Kidney epithelial cell (primary cell): ENCODE measurements at regions not wholly inside any gene's neighbourhood (a gene's known extent, or its start where the extent isn't known, plus 50 kb on each side); places are given as distances from the start of the nearest gene placed in this dataset.
A peak's percentile ranks its signal among the peaks of the same experiment; 100 is the strongest.

Experiments used
- DNase-seq: peaks from one replicate; pipeline ENCODE4 v3.0.0-alpha.2; 2010; ENCODE audit warnings: low read depth
- H3K27me3 ChIP-seq: 2 replicates; pipeline ENCODE4 v1.6.0; 2011; ENCODE audit warnings: low read length; ENCODE audit not compliant: control insufficient read depth, insufficient read depth
- H3K36me3 ChIP-seq: 2 replicates; pipeline ENCODE4 v1.5.1; 2011; ENCODE audit warnings: low read length; ENCODE audit not compliant: control insufficient read depth, insufficient read depth
- H3K4me3 ChIP-seq: 2 replicates; pipeline ENCODE4 v1.5.1; 2011; ENCODE audit warnings: low read depth, mild to moderate bottlenecking, control low read depth, low read length
- TF ChIP-seq, protein P1 (sequence below): IDR thresholded peaks from 2 replicates; pipeline ENCODE4 v1.5.1; 2011; ENCODE audit warnings: mild to moderate bottlenecking, moderate library complexity, low read length, control low read depth, inconsistent platforms; ENCODE audit not compliant: insufficient read depth, poor library complexity, severe bottlenecking

DNA sequence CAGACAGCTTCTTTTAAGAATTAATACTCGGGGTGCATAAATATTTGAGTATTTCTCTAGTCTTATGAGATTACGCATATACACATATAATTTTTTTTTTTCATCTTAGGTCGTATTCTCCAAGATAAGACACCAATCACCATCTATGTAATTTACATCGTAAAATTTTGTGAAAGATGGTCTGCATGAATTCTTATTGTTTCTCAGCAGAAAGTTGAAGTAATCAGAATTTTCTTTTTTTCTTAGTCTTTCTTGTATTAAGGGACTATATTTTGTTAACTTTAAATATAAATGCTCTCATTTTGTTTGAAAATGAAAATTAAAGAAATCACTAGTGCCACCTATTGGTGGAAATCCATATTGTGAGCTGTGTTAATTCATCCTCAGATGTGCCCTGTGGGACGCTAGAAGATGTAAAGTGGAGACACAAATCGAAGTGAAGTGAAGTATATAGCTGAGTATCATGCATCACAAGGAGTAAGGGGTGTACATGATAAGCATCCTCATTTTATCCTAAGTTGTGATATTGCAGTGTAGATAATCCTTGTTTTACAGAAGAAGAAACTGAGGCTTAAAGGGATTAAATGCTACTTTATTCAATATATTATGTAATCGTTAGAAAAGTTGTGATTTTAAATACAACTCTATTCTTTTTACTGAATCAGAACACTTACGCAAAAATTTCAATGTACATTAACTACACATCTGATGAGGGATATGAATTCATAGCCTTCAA lies 2084.3 kb downstream of the LRRC4C start:
- Histone ChIP-seq H3K4me3 (no peak overlapping the region), H3K27me3 (no peaks in the 10 kb centered on the region), H3K36me3 (no peaks in the 10 kb centered on the region)
- TF ChIP-seq, protein P1, sequence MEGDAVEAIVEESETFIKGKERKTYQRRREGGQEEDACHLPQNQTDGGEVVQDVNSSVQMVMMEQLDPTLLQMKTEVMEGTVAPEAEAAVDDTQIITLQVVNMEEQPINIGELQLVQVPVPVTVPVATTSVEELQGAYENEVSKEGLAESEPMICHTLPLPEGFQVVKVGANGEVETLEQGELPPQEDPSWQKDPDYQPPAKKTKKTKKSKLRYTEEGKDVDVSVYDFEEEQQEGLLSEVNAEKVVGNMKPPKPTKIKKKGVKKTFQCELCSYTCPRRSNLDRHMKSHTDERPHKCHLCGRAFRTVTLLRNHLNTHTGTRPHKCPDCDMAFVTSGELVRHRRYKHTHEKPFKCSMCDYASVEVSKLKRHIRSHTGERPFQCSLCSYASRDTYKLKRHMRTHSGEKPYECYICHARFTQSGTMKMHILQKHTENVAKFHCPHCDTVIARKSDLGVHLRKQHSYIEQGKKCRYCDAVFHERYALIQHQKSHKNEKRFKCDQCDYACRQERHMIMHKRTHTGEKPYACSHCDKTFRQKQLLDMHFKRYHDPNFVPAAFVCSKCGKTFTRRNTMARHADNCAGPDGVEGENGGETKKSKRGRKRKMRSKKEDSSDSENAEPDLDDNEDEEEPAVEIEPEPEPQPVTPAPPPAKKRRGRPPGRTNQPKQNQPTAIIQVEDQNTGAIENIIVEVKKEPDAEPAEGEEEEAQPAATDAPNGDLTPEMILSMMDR: peak; percentile 58
- no peak for DNase-seq

DNA sequence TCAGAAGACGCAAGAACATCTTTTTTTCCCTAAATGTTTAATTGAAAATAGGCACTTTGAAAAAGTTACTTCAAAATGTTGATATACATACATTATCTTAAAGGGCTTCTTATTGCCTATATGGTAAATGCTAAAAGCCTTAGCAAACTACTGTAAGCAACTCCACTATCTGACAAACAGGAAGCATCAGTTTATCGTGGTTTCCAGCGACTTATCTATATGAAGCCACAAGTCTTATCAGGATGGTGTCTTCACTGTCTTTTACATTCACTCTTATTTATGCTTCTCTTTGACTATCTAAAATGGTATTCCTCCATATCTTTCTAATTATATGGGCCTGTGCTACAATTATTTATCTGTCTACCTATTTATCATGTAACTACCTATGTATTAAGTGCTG lies 2091.9 kb downstream of the LRRC4C start:
- Histone ChIP-seq H3K4me3 (no peak overlapping the region), H3K27me3 (no peaks in the 10 kb centered on the region), H3K36me3 (no peaks in the 10 kb centered on the region)
- TF ChIP-seq, protein P1: no peak
- DNase-seq: no peak

DNA sequence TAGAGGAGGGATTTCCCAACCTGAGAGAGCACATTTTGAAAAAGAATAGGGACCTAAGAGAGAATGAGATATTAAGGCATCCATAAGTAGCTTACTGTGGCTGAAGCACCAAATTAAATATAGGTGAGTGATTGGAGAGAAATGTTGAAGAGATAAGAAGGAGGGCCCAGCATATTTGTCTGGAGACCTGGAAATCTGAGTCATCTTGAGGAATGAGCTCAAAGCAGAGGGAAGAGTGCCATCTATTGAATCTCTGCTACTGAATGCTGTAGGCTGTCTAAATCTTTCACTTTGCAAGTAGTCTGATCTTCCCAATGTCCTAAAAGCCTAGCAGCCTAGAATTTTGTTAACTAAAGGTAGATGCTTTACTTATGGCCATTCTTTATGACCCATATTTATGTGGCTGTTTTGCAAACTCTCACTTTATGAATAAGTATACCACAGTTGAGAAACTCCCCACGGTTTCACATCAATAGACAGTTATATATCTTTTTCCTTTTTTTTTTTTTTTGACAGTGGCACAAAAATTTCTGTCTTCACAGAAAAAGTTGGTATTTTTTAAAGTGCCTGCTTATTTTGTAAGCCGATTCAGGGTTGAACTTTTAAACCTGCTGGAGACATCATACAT lies 2093.5 kb downstream of the LRRC4C start:
- TF ChIP-seq, protein P1: peak; percentile 44
- no peak overlapping the region for H3K4me3 ChIP-seq
- no peaks in the 10 kb centered on the region for H3K27me3 ChIP-seq
- DNase-seq: peak; percentile 18
- no peaks in the 10 kb centered on the region for H3K36me3 ChIP-seq

DNA sequence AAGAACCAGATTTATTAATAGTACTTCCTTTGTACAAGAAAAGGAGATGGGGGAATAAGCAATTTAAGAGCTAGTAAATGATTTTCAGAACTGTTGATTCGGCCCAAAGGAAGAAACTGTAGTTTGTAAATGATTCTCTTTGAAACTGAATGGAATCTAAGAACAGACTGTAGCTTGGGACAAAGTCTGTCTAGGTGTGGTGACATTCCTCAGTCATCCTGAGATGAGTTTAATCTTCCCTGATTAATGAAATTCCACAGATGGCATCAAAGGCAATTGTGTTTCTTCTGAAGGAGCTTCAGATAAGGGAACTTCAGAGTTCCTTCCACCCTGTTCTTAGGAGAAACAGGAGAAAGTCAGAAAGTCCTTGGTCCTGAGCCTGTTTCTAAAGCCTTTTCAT lies 2095.9 kb downstream of the LRRC4C start:
- Histone ChIP-seq H3K27me3 (no peaks in the 10 kb centered on the region), H3K4me3 (no peak overlapping the region), H3K36me3 (no peaks in the 10 kb centered on the region)
- TF ChIP-seq, protein P1: no peak
- no peak for DNase-seq

DNA sequence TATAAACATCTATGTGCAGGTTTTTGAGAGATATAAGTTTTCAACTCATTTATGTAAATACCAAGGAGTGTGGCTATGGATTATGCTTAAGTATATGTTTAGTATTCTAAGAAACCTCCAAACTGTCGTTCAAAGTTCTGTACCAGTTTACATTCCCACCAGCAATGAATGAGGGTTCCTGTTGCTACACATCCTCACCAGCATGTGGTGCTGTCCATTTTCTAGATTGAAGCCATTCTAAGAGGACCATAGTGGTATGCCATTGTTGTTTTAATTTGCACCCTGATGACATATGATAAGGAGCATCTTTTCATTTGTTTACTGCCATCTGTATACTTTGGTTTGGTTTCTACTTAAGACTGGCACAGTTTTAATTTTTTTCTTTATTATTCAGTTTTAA lies 2097.9 kb downstream of the LRRC4C start:
- no peak for DNase-seq
- no peaks in the 10 kb centered on the region for H3K36me3 ChIP-seq
- no peaks in the 10 kb centered on the region for H3K27me3 ChIP-seq
- TF ChIP-seq, protein P1: no peak
- no peak overlapping the region for H3K4me3 ChIP-seq
